ENCODE measurements at regions not wholly inside any gene's neighbourhood (a gene's known extent, or its start where the extent isn't known, plus 50 kb on each side); places are given as distances from the start of the nearest gene placed in this dataset.
A peak's percentile ranks its signal among the peaks of the same experiment; 100 is the strongest.
"Not testable (repeated sequence)": the region's sequence is repeated elsewhere in the genome, so short reads cannot be mapped to it uniquely, and the experiment has no call there.

GRCh38 chr6:4664911-4665310, 111.3 kb upstream of the CDYL start:
- no peak for DNase-seq (ENCODE audit: extremely low spot score, unreplicated experiment)
- Mint-ChIP-seq H3K4me3 (no peak overlapping the region), H3K27me3 (peaks cover 13% of the 10 kb centered on the region), H3K27ac (no peak overlapping the region), H3K36me3 (no peaks in the 10 kb centered on the region), H3K9me3 (no peaks in the 10 kb centered on the region), H3K4me1 (ENCODE audit: unreplicated experiment) (no peaks in the 10 kb centered on the region)
- TF ChIP-seq CTCF (conservative IDR thresholded peaks at IDR 0.05): no peak

- DNase-seq (ENCODE audit: extremely low spot score, unreplicated experiment): no peak
- no peaks in the 10 kb centered on the region for H3K36me3 Mint-ChIP-seq
- no peaks in the 10 kb centered on the region for H3K9me3 Mint-ChIP-seq
- H3K4me1 Mint-ChIP-seq (ENCODE audit: unreplicated experiment): no peaks in the 10 kb centered on the region
- peaks cover 13% of the 10 kb centered on the region for H3K27me3 Mint-ChIP-seq
- no peak for TF ChIP-seq CTCF (conservative IDR thresholded peaks at IDR 0.05)
- no peak overlapping the region for H3K4me3 Mint-ChIP-seq
- H3K27ac Mint-ChIP-seq: no peak overlapping the region
Observed at GRCh38 chr6:4664117-4664626, 112.0 kb upstream of the CDYL start.

- Mint-ChIP-seq H3K27ac (no peak overlapping the region), H3K4me3 (no peak overlapping the region), H3K9me3 (no peaks in the 10 kb centered on the region), H3K4me1 (ENCODE audit: unreplicated experiment) (no peaks in the 10 kb centered on the region), H3K36me3 (no peaks in the 10 kb centered on the region), H3K27me3 (peaks cover 17% of the 10 kb centered on the region)
- TF ChIP-seq CTCF (conservative IDR thresholded peaks at IDR 0.05): no peak
- DNase-seq (ENCODE audit: extremely low spot score, unreplicated experiment): no peak
Observed at GRCh38 chr6:4662886-4663285, 113.3 kb upstream of the CDYL start.

GRCh38 chr6:4661391-4661790, 114.8 kb upstream of the CDYL start:
- no peak overlapping the region for H3K27ac Mint-ChIP-seq
- no peak for DNase-seq (ENCODE audit: extremely low spot score, unreplicated experiment)
- H3K27me3 Mint-ChIP-seq: peaks cover 8% of the 10 kb centered on the region
- H3K9me3 Mint-ChIP-seq: no peaks in the 10 kb centered on the region
- H3K36me3 Mint-ChIP-seq: no peaks in the 10 kb centered on the region
- H3K4me1 Mint-ChIP-seq (ENCODE audit: unreplicated experiment): no peaks in the 10 kb centered on the region
- no peak for TF ChIP-seq CTCF (conservative IDR thresholded peaks at IDR 0.05)
- no peak overlapping the region for H3K4me3 Mint-ChIP-seq

- no peak overlapping the region for H3K27ac Mint-ChIP-seq
- H3K4me3 Mint-ChIP-seq: no peak overlapping the region
Observed at GRCh38 chr6:4660377-4661321, 115.6 kb upstream of the CDYL start.

GRCh38 chr6:4659719-4660118, 116.5 kb upstream of the CDYL start:
- not testable (repeated sequence) for H3K9me3 Mint-ChIP-seq; H3K27ac Mint-ChIP-seq; H3K4me3 Mint-ChIP-seq; H3K27me3 Mint-ChIP-seq; H3K36me3 Mint-ChIP-seq; H3K4me1 Mint-ChIP-seq (ENCODE audit: unreplicated experiment)
- DNase-seq (ENCODE audit: extremely low spot score, unreplicated experiment): peak; percentile 3

More at GRCh38 chr6:4660377-4661321, 115.6 kb upstream of the CDYL start:
- no peaks in the 10 kb centered on the region for H3K4me1 Mint-ChIP-seq (ENCODE audit: unreplicated experiment)
- H3K9me3 Mint-ChIP-seq: no peaks in the 10 kb centered on the region
- no peaks in the 10 kb centered on the region for H3K36me3 Mint-ChIP-seq
- peaks cover 8% of the 10 kb centered on the region for H3K27me3 Mint-ChIP-seq
- no peak for TF ChIP-seq CTCF (conservative IDR thresholded peaks at IDR 0.05)
- no peak for DNase-seq (ENCODE audit: extremely low spot score, unreplicated experiment)

Data from type B pancreatic cell (in vitro differentiated cells).